ENCODE measurements at regions not wholly inside any gene's neighbourhood (a gene's known extent, or its start where the extent isn't known, plus 50 kb on each side); places are given as distances from the start of the nearest gene placed in this dataset.
A peak's percentile ranks its signal among the peaks of the same experiment; 100 is the strongest.

- no peak for DNase-seq (ENCODE audit: extremely low spot score, unreplicated experiment)
- Mint-ChIP-seq H3K27ac (ENCODE audit: unreplicated experiment) (peak overlapping the region; percentile 70), H3K9me3 (ENCODE audit: unreplicated experiment) (no peaks in the 10 kb centered on the region), H3K4me3 (ENCODE audit: unreplicated experiment) (peak overlapping the region; percentile 50), H3K4me1 (ENCODE audit: unreplicated experiment) (peaks cover 20% of the 10 kb centered on the region), H3K36me3 (ENCODE audit: unreplicated experiment) (no peaks in the 10 kb centered on the region), H3K27me3 (ENCODE audit: unreplicated experiment) (no peaks in the 10 kb centered on the region)
- peak; percentile 100 for TF ChIP-seq CTCF (IDR thresholded peaks at IDR 0.05)
Observed at GRCh38 chr7:25565949-25566348, 337.7 kb upstream of the NPVF start.

- DNase-seq (ENCODE audit: extremely low spot score, unreplicated experiment): no peak
- Mint-ChIP-seq H3K4me3 (ENCODE audit: unreplicated experiment) (no peak overlapping the region), H3K36me3 (ENCODE audit: unreplicated experiment) (no peaks in the 10 kb centered on the region), H3K4me1 (ENCODE audit: unreplicated experiment) (peaks cover 20% of the 10 kb centered on the region), H3K27ac (ENCODE audit: unreplicated experiment) (no peak overlapping the region), H3K27me3 (ENCODE audit: unreplicated experiment) (no peaks in the 10 kb centered on the region), H3K9me3 (ENCODE audit: unreplicated experiment) (no peaks in the 10 kb centered on the region)
- no peak for TF ChIP-seq CTCF (IDR thresholded peaks at IDR 0.05)
Observed at GRCh38 chr7:25567430-25567829, 339.1 kb upstream of the NPVF start.

- H3K36me3 Mint-ChIP-seq (ENCODE audit: unreplicated experiment): no peaks in the 10 kb centered on the region
- DNase-seq (ENCODE audit: extremely low spot score, unreplicated experiment): no peak
- peaks cover 2% of the 10 kb centered on the region for H3K27me3 Mint-ChIP-seq (ENCODE audit: unreplicated experiment)
- no peak overlapping the region for H3K4me3 Mint-ChIP-seq (ENCODE audit: unreplicated experiment)
- peaks cover 28% of the 10 kb centered on the region for H3K4me1 Mint-ChIP-seq (ENCODE audit: unreplicated experiment)
- no peak overlapping the region for H3K27ac Mint-ChIP-seq (ENCODE audit: unreplicated experiment)
- no peak for TF ChIP-seq CTCF (IDR thresholded peaks at IDR 0.05)
- H3K9me3 Mint-ChIP-seq (ENCODE audit: unreplicated experiment): no peaks in the 10 kb centered on the region
Observed at GRCh38 chr7:25569765-25570164, 341.5 kb upstream of the NPVF start.

GRCh38 chr7:25572423-25572822, 344.1 kb upstream of the NPVF start:
- no peak for DNase-seq (ENCODE audit: extremely low spot score, unreplicated experiment)
- H3K27ac Mint-ChIP-seq (ENCODE audit: unreplicated experiment): no peak overlapping the region
- H3K4me1 Mint-ChIP-seq (ENCODE audit: unreplicated experiment): peaks cover 16% of the 10 kb centered on the region
- H3K4me3 Mint-ChIP-seq (ENCODE audit: unreplicated experiment): no peak overlapping the region
- H3K27me3 Mint-ChIP-seq (ENCODE audit: unreplicated experiment): peaks cover 2% of the 10 kb centered on the region
- H3K36me3 Mint-ChIP-seq (ENCODE audit: unreplicated experiment): no peaks in the 10 kb centered on the region
- no peaks in the 10 kb centered on the region for H3K9me3 Mint-ChIP-seq (ENCODE audit: unreplicated experiment)
- TF ChIP-seq CTCF (IDR thresholded peaks at IDR 0.05): no peak

- H3K4me1 Mint-ChIP-seq (ENCODE audit: unreplicated experiment): peaks cover 19% of the 10 kb centered on the region
- H3K36me3 Mint-ChIP-seq (ENCODE audit: unreplicated experiment): no peaks in the 10 kb centered on the region
- no peak for DNase-seq (ENCODE audit: extremely low spot score, unreplicated experiment)
- no peaks in the 10 kb centered on the region for H3K9me3 Mint-ChIP-seq (ENCODE audit: unreplicated experiment)
- peaks cover 2% of the 10 kb centered on the region for H3K27me3 Mint-ChIP-seq (ENCODE audit: unreplicated experiment)
- no peak for TF ChIP-seq CTCF (IDR thresholded peaks at IDR 0.05)
- no peak overlapping the region for H3K4me3 Mint-ChIP-seq (ENCODE audit: unreplicated experiment)
- peak overlapping the region; percentile 76 for H3K27ac Mint-ChIP-seq (ENCODE audit: unreplicated experiment)
Observed at GRCh38 chr7:25574828-25575227, 346.5 kb upstream of the NPVF start.
